ENCODE measurements at regions not wholly inside any gene's neighbourhood (a gene's known extent, or its start where the extent isn't known, plus 50 kb on each side); places are given as distances from the start of the nearest gene placed in this dataset.

DNA sequence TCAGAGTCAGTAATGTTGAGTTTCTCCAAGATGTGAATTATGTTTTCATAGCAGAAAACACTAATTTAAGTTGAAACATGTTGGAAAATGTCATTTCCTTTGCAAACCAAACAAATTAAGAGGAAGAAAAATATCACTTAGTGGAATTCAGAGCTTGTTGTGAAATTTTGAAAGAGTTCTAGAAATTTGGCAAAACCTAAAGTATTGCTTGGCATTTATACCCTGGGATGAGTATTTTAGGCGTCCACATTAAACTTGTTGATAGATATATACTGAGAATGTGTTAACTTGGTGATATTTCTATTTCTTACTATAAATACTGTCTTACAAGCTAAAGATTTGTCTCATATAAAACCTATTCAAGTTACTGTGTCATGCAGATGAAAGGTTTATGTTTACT, 335.2 kb downstream of the NSUN3 start:
- TF ChIP-seq JUN (IDR thresholded peaks at IDR 0.05; ENCODE audit: low read depth, low read length) (no peak), HDAC2 (IDR thresholded peaks at IDR 0.05; ENCODE audit: borderline replicate concordance in 1 of 2, low read depth in 2 of 2, low read length in 2 of 2) (no peak), SIX5 (IDR thresholded peaks at IDR 0.05; ENCODE audit: low read depth, low read length) (no peak)
- TF ChIP-seq, protein P1, sequence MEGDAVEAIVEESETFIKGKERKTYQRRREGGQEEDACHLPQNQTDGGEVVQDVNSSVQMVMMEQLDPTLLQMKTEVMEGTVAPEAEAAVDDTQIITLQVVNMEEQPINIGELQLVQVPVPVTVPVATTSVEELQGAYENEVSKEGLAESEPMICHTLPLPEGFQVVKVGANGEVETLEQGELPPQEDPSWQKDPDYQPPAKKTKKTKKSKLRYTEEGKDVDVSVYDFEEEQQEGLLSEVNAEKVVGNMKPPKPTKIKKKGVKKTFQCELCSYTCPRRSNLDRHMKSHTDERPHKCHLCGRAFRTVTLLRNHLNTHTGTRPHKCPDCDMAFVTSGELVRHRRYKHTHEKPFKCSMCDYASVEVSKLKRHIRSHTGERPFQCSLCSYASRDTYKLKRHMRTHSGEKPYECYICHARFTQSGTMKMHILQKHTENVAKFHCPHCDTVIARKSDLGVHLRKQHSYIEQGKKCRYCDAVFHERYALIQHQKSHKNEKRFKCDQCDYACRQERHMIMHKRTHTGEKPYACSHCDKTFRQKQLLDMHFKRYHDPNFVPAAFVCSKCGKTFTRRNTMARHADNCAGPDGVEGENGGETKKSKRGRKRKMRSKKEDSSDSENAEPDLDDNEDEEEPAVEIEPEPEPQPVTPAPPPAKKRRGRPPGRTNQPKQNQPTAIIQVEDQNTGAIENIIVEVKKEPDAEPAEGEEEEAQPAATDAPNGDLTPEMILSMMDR (IDR thresholded peaks at IDR 0.05; ENCODE audit: control extremely low read depth in 1 of 3, insufficient read depth in 1 of 3, low read depth in 1 of 3, low read length in 3 of 3), result no peak
- TF ChIP-seq, protein P2, sequence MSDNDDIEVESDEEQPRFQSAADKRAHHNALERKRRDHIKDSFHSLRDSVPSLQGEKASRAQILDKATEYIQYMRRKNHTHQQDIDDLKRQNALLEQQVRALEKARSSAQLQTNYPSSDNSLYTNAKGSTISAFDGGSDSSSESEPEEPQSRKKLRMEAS (IDR thresholded peaks at IDR 0.05), result no peak

Data from H1 (cell line).